Stimulated activated CD8-positive, alpha-beta memory T cell treated with anti-CD3 and anti-CD28 coated beads, Interleukin-7, amount 100 ng/mL, for 24 hours (primary cell): ENCODE measurements at regions not wholly inside any gene's neighbourhood (a gene's known extent, or its start where the extent isn't known, plus 50 kb on each side); places are given as distances from the start of the nearest gene placed in this dataset.
"Not testable (repeated sequence)": the region's sequence is repeated elsewhere in the genome, so short reads cannot be mapped to it uniquely, and the experiment has no call there.

ENCODE experiments used
- DNase-seq: peaks from one replicate; pipeline ENCODE4 v3.0.0-alpha.2; 2020; ENCODE audit warnings: low read depth

GRCh38 chr18:52063923-52064322 is 276.1 kb upstream of the DCC start:
- no peak for DNase-seq

- no peak for DNase-seq
Measured at GRCh38 chr18:52069201-52069600, 270.8 kb upstream of the DCC start.

GRCh38 chr18:52070291-52070756 is 269.7 kb upstream of the DCC start:
- no peak for DNase-seq

GRCh38 chr18:52077251-52077983 is 262.6 kb upstream of the DCC start:
- no peak for DNase-seq

- DNase-seq, result no peak
Measured at GRCh38 chr18:52082246-52082645, 257.8 kb upstream of the DCC start.

GRCh38 chr18:52087140-52087539 is 252.9 kb upstream of the DCC start:
- DNase-seq, result no peak

- DNase-seq, result no peak
Measured at GRCh38 chr18:52090005-52090404, 250.0 kb upstream of the DCC start.

GRCh38 chr18:52093171-52093570 is 246.8 kb upstream of the DCC start:
- DNase-seq, result no peak

GRCh38 chr18:52118684-52119083 is 221.3 kb upstream of the DCC start:
- no peak for DNase-seq

- DNase-seq, result no peak
Measured at GRCh38 chr18:52130624-52131301, 209.2 kb upstream of the DCC start.

GRCh38 chr18:52131845-52132244 is 208.2 kb upstream of the DCC start:
- no peak for DNase-seq

- DNase-seq, result no peak
Measured at GRCh38 chr18:52136532-52136931, 203.5 kb upstream of the DCC start.

GRCh38 chr18:52140986-52141385 is 199.0 kb upstream of the DCC start:
- DNase-seq, result no peak

GRCh38 chr18:52150050-52150449 is 189.9 kb upstream of the DCC start:
- DNase-seq, result no peak

- DNase-seq, result no peak
Measured at GRCh38 chr18:52152036-52152435, 188.0 kb upstream of the DCC start.

GRCh38 chr18:52156166-52156565 is 183.8 kb upstream of the DCC start:
- DNase-seq, result no peak

- no peak for DNase-seq
Measured at GRCh38 chr18:52160636-52161035, 179.4 kb upstream of the DCC start.

GRCh38 chr18:52163478-52163877 is 176.5 kb upstream of the DCC start:
- no peak for DNase-seq

- not testable (repeated sequence) for DNase-seq
Measured at GRCh38 chr18:52168131-52168530, 171.9 kb upstream of the DCC start.

GRCh38 chr18:52174220-52174619 is 165.8 kb upstream of the DCC start:
- no peak for DNase-seq

- no peak for DNase-seq
Measured at GRCh38 chr18:52175406-52175805, 164.6 kb upstream of the DCC start.

GRCh38 chr18:52183107-52183506 is 156.9 kb upstream of the DCC start:
- no peak for DNase-seq

- no peak for DNase-seq
Measured at GRCh38 chr18:52190195-52190594, 149.8 kb upstream of the DCC start.

GRCh38 chr18:52190631-52191030 is 149.4 kb upstream of the DCC start:
- DNase-seq, result no peak
